Fibroblast of mammary gland (primary cell): ENCODE measurements at regions not wholly inside any gene's neighbourhood (a gene's known extent, or its start where the extent isn't known, plus 50 kb on each side); places are given as distances from the start of the nearest gene placed in this dataset.

Experiments used
- DNase-seq: peaks from one replicate; pipeline ENCODE4 v3.0.0-alpha.2; 2010; ENCODE audit warnings: low read depth
- H3K4me3 ChIP-seq: 2 replicates; pipeline ENCODE4 v1.5.1; 2011; ENCODE audit warnings: low read depth, mild to moderate bottlenecking, low read length, moderate library complexity; ENCODE audit not compliant: control insufficient read depth
- TF ChIP-seq, protein P1 (sequence below): conservative IDR thresholded peaks from 2 replicates; pipeline ENCODE4 v1.5.1; 2011; ENCODE audit warnings: low read depth, low read length, inconsistent platforms; ENCODE audit not compliant: control insufficient read depth, insufficient read depth

GRCh38 chr18:2281086-2281485 lies 290.2 kb downstream of the METTL4 start:
- no peak overlapping the region for H3K4me3 ChIP-seq
- no peak for DNase-seq
- TF ChIP-seq, protein P1, sequence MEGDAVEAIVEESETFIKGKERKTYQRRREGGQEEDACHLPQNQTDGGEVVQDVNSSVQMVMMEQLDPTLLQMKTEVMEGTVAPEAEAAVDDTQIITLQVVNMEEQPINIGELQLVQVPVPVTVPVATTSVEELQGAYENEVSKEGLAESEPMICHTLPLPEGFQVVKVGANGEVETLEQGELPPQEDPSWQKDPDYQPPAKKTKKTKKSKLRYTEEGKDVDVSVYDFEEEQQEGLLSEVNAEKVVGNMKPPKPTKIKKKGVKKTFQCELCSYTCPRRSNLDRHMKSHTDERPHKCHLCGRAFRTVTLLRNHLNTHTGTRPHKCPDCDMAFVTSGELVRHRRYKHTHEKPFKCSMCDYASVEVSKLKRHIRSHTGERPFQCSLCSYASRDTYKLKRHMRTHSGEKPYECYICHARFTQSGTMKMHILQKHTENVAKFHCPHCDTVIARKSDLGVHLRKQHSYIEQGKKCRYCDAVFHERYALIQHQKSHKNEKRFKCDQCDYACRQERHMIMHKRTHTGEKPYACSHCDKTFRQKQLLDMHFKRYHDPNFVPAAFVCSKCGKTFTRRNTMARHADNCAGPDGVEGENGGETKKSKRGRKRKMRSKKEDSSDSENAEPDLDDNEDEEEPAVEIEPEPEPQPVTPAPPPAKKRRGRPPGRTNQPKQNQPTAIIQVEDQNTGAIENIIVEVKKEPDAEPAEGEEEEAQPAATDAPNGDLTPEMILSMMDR = no peak

GRCh38 chr18:2281523-2282199 lies 289.6 kb downstream of the METTL4 start:
- TF ChIP-seq, protein P1 = no peak
- no peak for DNase-seq
- H3K4me3 ChIP-seq = no peak overlapping the region

- no peak for DNase-seq
- no peak overlapping the region for H3K4me3 ChIP-seq
- TF ChIP-seq, protein P1 = no peak
These were observed 278.0 kb downstream of the METTL4 start for GRCh38 chr18:2293109-2293839.

DNA sequence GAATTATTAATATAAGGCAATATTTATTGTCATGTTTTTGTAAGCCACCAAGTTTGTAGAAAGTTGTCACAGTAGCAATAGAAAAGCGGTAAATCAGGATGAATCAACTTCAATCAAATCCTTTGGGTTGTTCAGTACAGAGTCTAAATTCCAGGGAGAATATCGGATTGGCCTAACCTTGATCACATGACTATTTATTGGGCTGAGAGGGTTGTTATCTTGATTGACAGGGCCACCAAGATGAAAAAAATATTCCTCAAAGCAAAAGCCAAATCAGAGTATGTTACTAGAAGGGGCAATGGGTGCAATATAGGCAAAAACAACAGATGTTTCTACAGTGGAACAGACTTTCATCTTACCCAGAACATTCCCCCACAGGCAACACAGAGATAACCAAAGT lies 270.0 kb downstream of the METTL4 start:
- no peak for DNase-seq
- no peak overlapping the region for H3K4me3 ChIP-seq
- TF ChIP-seq, protein P1 = no peak

DNA sequence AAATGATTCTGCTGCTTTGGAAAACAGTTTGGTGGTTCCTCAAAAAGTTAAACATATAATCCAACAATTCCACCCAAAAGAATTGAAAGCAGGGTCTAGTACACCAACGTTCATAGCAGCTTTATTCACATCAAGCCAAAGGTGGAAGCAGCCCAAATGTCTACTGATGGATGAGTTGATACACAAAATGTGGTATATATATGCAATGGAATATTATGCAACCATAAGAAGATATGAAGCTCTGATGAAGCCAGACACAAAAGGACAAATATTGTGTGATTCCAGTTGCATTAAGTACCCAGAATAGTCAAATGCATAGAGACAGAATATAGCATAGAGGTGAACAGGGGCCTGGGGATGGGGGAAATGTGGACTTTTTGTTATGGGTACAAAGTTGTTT lies 269.3 kb downstream of the METTL4 start:
- no peak for DNase-seq
- H3K4me3 ChIP-seq = no peak overlapping the region
- TF ChIP-seq, protein P1 = no peak

- TF ChIP-seq, protein P1 = no peak
- H3K4me3 ChIP-seq = no peak overlapping the region
- DNase-seq = peak; percentile 73
These were observed 268.4 kb downstream of the METTL4 start for GRCh38 chr18:2302628-2303516.
